Body of pancreas (tissue), 4 donors: ENCODE measurements at regions not wholly inside any gene's neighbourhood (a gene's known extent, or its start where the extent isn't known, plus 50 kb on each side); places are given as distances from the start of the nearest gene placed in this dataset.

Source experiments
- POLR2A ChIP-seq, 3 donors: fragments of 450-650 bp; IDR thresholded peaks; one replicate each; pipeline ENCODE4 v1.6.1; 2016; ENCODE audit warnings: antibody characterized with exemption in 3 of 3, mild to moderate bottlenecking in 2 of 3
- TF ChIP-seq, protein P1 (sequence below), 7 experiments: fragments of 450-650 bp in 4 of 7; fragments of 200-600 bp in 3 of 7; sonication (generic) in 3 of 7; IDR thresholded peaks; one replicate each; pipeline ENCODE4 v1.5.1; 2016 to 2019; ENCODE audit warnings: antibody characterized with exemption in 7 of 7

GRCh38 chr15:53840681-53841080 lies 81.2 kb upstream of the WDR72 start:
- TF ChIP-seq, protein P1, sequence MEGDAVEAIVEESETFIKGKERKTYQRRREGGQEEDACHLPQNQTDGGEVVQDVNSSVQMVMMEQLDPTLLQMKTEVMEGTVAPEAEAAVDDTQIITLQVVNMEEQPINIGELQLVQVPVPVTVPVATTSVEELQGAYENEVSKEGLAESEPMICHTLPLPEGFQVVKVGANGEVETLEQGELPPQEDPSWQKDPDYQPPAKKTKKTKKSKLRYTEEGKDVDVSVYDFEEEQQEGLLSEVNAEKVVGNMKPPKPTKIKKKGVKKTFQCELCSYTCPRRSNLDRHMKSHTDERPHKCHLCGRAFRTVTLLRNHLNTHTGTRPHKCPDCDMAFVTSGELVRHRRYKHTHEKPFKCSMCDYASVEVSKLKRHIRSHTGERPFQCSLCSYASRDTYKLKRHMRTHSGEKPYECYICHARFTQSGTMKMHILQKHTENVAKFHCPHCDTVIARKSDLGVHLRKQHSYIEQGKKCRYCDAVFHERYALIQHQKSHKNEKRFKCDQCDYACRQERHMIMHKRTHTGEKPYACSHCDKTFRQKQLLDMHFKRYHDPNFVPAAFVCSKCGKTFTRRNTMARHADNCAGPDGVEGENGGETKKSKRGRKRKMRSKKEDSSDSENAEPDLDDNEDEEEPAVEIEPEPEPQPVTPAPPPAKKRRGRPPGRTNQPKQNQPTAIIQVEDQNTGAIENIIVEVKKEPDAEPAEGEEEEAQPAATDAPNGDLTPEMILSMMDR (IDR thresholded peaks at IDR 0.05): no peak
- TF ChIP-seq POLR2A (IDR thresholded peaks at IDR 0.05): no peak
